Adrenal gland (tissue), 5 donors: ENCODE measurements at regions not wholly inside any gene's neighbourhood (a gene's known extent, or its start where the extent isn't known, plus 50 kb on each side); places are given as distances from the start of the nearest gene placed in this dataset.

Experiments
- CTCF ChIP-seq, 6 experiments: fragments of 450-650 bp in 4 of 6; fragments of 200-600 bp in 2 of 6; sonication (generic) in 1 of 6; IDR thresholded peaks; 1 replicate in 5 of 6; 2 replicates in 1 of 6; pipeline versions ENCODE4 v1.5.1 to v1.8.0; 2016 to 2021; ENCODE audit warnings: antibody characterized with exemption in 6 of 6, mild to moderate bottlenecking in 2 of 6, moderate library complexity in 1 of 6
- POLR2A ChIP-seq, 2 donors: fragments of 450-650 bp; IDR thresholded peaks; one replicate each; pipeline ENCODE4 v1.6.1; 2017; ENCODE audit warnings: antibody characterized with exemption in 2 of 2, mild to moderate bottlenecking in 2 of 2, moderate library complexity in 1 of 2
- donor health status: DM: no; HTN: no; CAD: no.

- no peak for TF ChIP-seq CTCF (IDR thresholded peaks at IDR 0.05)
- TF ChIP-seq POLR2A (IDR thresholded peaks at IDR 0.05) = no peak
Observed at GRCh38 chr16:5751216-5751615, 653.6 kb upstream of the EEF2KMT start.
